ENCODE measurements at regions not wholly inside any gene's neighbourhood (a gene's known extent, or its start where the extent isn't known, plus 50 kb on each side); places are given as distances from the start of the nearest gene placed in this dataset.
A peak's percentile ranks its signal among the peaks of the same experiment; 100 is the strongest.

GRCh38 chr20:10848810-10849370, 175.1 kb upstream of the JAG1 start:
- TF ChIP-seq, protein P1, sequence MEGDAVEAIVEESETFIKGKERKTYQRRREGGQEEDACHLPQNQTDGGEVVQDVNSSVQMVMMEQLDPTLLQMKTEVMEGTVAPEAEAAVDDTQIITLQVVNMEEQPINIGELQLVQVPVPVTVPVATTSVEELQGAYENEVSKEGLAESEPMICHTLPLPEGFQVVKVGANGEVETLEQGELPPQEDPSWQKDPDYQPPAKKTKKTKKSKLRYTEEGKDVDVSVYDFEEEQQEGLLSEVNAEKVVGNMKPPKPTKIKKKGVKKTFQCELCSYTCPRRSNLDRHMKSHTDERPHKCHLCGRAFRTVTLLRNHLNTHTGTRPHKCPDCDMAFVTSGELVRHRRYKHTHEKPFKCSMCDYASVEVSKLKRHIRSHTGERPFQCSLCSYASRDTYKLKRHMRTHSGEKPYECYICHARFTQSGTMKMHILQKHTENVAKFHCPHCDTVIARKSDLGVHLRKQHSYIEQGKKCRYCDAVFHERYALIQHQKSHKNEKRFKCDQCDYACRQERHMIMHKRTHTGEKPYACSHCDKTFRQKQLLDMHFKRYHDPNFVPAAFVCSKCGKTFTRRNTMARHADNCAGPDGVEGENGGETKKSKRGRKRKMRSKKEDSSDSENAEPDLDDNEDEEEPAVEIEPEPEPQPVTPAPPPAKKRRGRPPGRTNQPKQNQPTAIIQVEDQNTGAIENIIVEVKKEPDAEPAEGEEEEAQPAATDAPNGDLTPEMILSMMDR (IDR thresholded peaks at IDR 0.05; ENCODE audit: control extremely low read depth in 1 of 3, insufficient read depth in 1 of 3, low read depth in 1 of 3, low read length in 3 of 3), result no peak
- TF ChIP-seq ZNF274 (IDR thresholded peaks at IDR 0.05; ENCODE audit: borderline replicate concordance, extremely low read depth, low read length) (no peak), BACH1 (IDR thresholded peaks at IDR 0.05; ENCODE audit: low read length) (no peak), MAFK (IDR thresholded peaks at IDR 0.05; ENCODE audit: low read depth, low read length) (no peak), JUN (IDR thresholded peaks at IDR 0.05; ENCODE audit: low read depth, low read length) (0 out of 2 replicates have a peak, but pooled peaks have one; percentile 21), KDM5A (IDR thresholded peaks at IDR 0.05; ENCODE audit: low read length) (no peak)

Measured in H1 (cell line).